VCaP (cell line): ENCODE measurements at regions not wholly inside any gene's neighbourhood (a gene's known extent, or its start where the extent isn't known, plus 50 kb on each side); places are given as distances from the start of the nearest gene placed in this dataset.

Source experiments
- H3K27ac ChIP-seq: fragments of 450-650 bp; 2 replicates; pipeline ENCODE4 v1.5.1; 2017
- TF ChIP-seq, protein P1 (sequence below): fragments of 450-650 bp; conservative IDR thresholded peaks from 2 replicates; pipeline ENCODE4 v1.5.1; 2017; ENCODE audit warnings: mild to moderate bottlenecking, moderate library complexity

DNA sequence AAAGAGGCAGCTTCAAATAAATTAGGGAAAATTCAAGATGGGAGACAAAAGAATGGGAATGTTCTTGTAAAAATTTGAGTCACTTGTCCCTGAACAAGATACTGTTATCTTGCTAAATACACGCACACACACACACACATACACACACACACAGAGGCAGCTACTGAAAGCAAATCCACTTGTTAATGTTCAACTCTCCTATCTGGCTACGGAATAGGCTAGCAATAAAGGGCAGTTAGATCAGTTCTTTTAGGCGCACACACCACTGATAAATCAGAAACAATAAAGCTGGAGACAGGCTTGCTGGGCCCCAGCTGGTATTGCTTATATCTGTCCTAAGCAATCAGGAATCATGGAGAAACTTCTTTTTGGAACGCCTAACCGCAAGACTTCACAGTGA, 461.6 kb downstream of the BCL11A start:
- H3K27ac ChIP-seq = no peak overlapping the region

DNA sequence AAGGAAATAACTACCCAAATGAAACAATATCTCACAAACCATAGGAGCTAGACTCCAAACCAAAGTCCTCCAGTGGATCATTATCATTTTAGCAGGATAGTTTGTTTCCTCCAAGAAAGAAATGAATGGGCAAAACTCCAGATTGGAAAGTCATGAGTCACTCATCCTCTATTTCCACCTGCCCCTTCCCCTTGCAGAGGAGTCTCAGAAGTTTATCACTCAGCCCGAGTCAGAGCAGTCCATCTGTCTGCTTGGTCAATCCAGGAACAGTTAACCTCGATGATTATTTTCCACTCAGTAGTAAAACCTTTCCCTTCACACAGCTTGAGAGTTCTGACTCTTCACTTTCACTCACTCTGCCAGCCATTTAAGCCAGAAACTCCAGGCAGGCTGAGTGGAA, 462.2 kb downstream of the BCL11A start:
- TF ChIP-seq, protein P1, sequence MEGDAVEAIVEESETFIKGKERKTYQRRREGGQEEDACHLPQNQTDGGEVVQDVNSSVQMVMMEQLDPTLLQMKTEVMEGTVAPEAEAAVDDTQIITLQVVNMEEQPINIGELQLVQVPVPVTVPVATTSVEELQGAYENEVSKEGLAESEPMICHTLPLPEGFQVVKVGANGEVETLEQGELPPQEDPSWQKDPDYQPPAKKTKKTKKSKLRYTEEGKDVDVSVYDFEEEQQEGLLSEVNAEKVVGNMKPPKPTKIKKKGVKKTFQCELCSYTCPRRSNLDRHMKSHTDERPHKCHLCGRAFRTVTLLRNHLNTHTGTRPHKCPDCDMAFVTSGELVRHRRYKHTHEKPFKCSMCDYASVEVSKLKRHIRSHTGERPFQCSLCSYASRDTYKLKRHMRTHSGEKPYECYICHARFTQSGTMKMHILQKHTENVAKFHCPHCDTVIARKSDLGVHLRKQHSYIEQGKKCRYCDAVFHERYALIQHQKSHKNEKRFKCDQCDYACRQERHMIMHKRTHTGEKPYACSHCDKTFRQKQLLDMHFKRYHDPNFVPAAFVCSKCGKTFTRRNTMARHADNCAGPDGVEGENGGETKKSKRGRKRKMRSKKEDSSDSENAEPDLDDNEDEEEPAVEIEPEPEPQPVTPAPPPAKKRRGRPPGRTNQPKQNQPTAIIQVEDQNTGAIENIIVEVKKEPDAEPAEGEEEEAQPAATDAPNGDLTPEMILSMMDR = no peak
- no peak overlapping the region for H3K27ac ChIP-seq

More for the DNA sequence above, 461.6 kb downstream of the BCL11A start:
- TF ChIP-seq, protein P1 = no peak

DNA sequence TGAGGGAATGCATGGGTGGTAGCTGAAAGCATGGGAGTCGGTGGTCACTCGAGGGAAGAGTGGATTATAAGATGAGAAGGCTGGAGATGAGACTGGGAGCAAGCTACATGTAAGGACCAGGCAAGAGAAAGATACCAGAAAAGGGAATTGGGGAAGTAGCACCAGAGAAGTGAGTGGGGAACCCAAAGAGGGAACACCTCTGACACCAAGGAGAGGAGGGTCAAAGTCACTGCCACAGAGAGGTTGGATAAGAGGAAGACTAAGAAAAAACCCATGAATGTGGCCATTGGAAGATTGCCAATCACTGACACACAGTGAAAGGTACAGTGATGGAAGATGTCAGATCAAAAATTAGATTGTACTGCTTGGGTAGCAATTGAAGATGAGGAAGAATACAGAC, 473.9 kb downstream of the BCL11A start:
- no peak overlapping the region for H3K27ac ChIP-seq
- TF ChIP-seq, protein P1 = no peak

DNA sequence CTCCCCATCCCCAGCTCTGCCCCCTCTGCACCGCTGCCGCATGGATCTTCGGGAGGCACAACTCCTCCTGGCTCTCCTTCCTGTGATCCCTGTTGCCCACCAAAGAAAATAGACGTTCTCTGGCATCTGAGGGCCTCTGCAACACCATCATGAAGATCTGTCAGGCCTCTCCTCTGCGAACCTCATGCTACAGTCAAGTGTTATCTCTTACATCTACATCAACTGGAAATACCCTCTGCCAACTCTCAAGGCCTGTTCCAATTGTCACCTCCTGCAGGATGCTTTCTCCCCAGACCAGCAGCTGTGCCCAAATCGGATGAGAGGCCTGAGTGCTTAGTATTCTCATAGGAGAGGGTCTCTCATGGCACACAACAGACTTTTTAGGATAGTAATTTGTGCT, 478.4 kb downstream of the BCL11A start:
- H3K27ac ChIP-seq = no peak overlapping the region
- TF ChIP-seq, protein P1 = no peak

DNA sequence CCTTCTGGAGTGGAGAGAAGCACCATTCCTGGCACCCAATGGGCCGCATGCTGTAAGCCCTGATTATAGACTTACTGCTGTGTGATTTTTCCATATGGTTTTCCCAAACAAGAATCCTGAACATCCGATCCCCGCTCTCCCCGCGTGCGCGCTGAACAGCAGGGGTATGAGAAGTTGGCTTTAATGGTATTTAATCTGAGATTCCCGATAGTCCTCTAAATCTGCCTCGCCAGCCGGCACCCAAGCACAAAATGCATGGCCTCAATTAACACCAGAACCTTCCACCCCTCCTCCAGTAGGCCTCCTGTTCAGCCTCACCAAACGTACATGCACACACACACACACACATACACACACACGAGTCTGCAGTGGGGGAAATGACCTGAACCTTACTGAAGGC, 480.3 kb downstream of the BCL11A start:
- no peak overlapping the region for H3K27ac ChIP-seq
- TF ChIP-seq, protein P1 = no peak

DNA sequence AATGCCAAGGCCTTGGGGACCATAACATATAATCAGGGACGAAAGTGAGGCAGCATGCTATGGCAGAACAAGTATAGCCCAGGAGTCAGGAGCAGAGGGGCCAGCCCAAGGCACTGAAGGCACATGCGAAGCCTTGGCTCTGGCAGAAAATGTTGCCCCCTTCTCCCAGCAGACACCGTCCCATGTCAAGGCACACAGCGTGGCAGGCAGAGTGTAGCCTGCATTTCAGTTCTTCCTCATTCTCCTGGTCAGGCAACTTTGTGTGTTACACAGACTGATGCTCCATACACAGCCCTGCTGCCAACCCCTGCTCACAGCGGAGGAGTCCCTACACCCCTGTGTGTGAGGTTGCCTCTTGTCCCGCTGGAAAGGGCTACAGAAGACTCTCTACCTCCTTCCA, 480.8 kb downstream of the BCL11A start:
- H3K27ac ChIP-seq = no peak overlapping the region
- TF ChIP-seq, protein P1 = no peak

DNA sequence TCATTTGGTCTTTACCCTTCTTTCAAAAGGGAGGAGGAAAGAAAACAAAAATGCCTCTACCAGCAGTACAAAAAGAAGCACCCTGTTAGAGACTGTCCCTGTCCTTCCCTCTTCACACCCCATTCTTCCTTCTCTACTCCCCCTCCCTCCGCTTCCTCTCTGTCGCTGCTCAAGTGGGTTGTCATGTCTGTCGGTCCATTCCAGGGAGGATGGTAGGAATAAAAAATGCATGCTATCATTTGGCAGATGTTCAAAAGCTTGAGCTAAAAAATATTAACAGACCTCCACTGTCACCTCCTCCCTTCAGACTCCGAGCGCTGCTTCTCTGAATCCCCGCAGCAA, 482.0 kb downstream of the BCL11A start:
- TF ChIP-seq, protein P1 = no peak
- no peak overlapping the region for H3K27ac ChIP-seq
